HCT116 (cell line): ENCODE measurements at regions not wholly inside any gene's neighbourhood (a gene's known extent, or its start where the extent isn't known, plus 50 kb on each side); places are given as distances from the start of the nearest gene placed in this dataset.

Source experiments
- ATAC-seq: fragments of 200-7000 bp; cut with Tn5 transposase; 2 replicates; pipeline ENCODE4 v1.9.1; 2020; ENCODE audit warnings: mild to moderate bottlenecking, moderate library complexity
- BruUV-seq: library from RNA; stranded (reverse); fragments of 400-500 nt; replicated peaks from 2 replicates; lab custom pipeline; 2021; lab: Mats Ljungman, UMichigan
- CTCF ChIA-PET: fragments of 300-600 bp; sonication (Branson Sonifier 250); formaldehyde crosslinking; loops from one replicate; lab custom pipeline; 2021; ENCODE audit warnings: antibody characterized with exemption; lab: Charles Lee
- POLR2A ChIA-PET: fragments of 300-600, 350-600 bp; sonication (Branson Sonifier 250); formaldehyde crosslinking; loops from one replicate; lab custom pipeline; 2021; ENCODE audit warnings: antibody characterized with exemption; lab: Charles Lee
- RAD21 ChIA-PET, 2 experiments: fragments of 300-600 bp; sonication (Branson Sonifier 250); formaldehyde crosslinking; loops; one replicate each; lab custom pipeline; 2023; ENCODE audit warnings: low total read pairs in 2 of 2; ENCODE audit not compliant: uncharacterized antibody in 2 of 2, unreplicated experiment in 2 of 2, low non-redundant PET in 1 of 2; lab: Charles Lee
- DNase-seq: peaks from one replicate; pipeline ENCODE4 v3.0.0-alpha.2; 2010; ENCODE audit warnings: low read depth, low spot score
- H2AFZ ChIP-seq: fragments of 200-600 bp; shearing (Covaris generic), sonication (generic); 2 replicates; pipeline ENCODE4 v1.6.1; 2017; ENCODE audit warnings: low read depth, mixed run types, mixed read lengths, antibody characterized with exemption, low read length; ENCODE audit not compliant: poor library complexity, severe bottlenecking
- H3K27ac ChIP-seq: 2 replicates; pipeline ENCODE4 v1.5.1; 2012; ENCODE audit warnings: low read depth, low read length
- H3K27me3 ChIP-seq: fragments of 200-600 bp; sonication (generic); 2 replicates; pipeline ENCODE4 v1.6.1; 2016; ENCODE audit warnings: mixed run types, low read length, mixed read lengths; ENCODE audit not compliant: insufficient read depth
- H3K36me3 ChIP-seq, 2 experiments: fragments of 200-500 bp in 1 of 2; fragments of 200-600 bp in 1 of 2; sonication (Bioruptor generic) in 1 of 2; sonication (generic) in 1 of 2; 2 replicates each; pipeline versions ENCODE4 v1.5.1 to v1.6.1; 2014 to 2016; ENCODE audit warnings: low read length in 2 of 2, inconsistent platforms in 1 of 2, mixed read lengths in 1 of 2, mixed run types in 1 of 2; ENCODE audit not compliant: insufficient read depth in 2 of 2, control insufficient read depth in 1 of 2
- H3K4me1 ChIP-seq, 2 experiments: fragments of 200-600 bp in 1 of 2; sonication (generic) in 1 of 2; 2 replicates each; pipeline versions ENCODE4 v1.5.1 to v1.6.1; 2012 to 2017; ENCODE audit warnings: low read length in 2 of 2, inconsistent platforms in 1 of 2, mild to moderate bottlenecking in 1 of 2, mixed read lengths in 1 of 2, mixed run types in 1 of 2, moderate library complexity in 1 of 2; ENCODE audit not compliant: insufficient read depth in 2 of 2, control insufficient read depth in 1 of 2
- H3K4me2 ChIP-seq: fragments of 200-600 bp; sonication (generic); 2 replicates; pipeline ENCODE4 v1.6.1; 2017; ENCODE audit warnings: mixed run types, low read length, mixed read lengths
- H3K4me3 ChIP-seq, 2 experiments: fragments of 200-600 bp in 1 of 2; sonication (generic) in 1 of 2; replicated peaks in 1 of 2; 2 replicates each; pipeline ENCODE4 v1.5.1; 2011 to 2016; ENCODE audit warnings: low read length in 2 of 2, control low read depth in 1 of 2, low read depth in 1 of 2, mild to moderate bottlenecking in 1 of 2, mixed read lengths in 1 of 2, mixed run types in 1 of 2
- H3K79me2 ChIP-seq: fragments of 200-600 bp; sonication (generic); 2 replicates; pipeline ENCODE4 v1.6.1; 2017; ENCODE audit warnings: mild to moderate bottlenecking, mixed run types, low read length, moderate library complexity, mixed read lengths; ENCODE audit not compliant: insufficient read depth
- H3K9ac ChIP-seq: fragments of 200-600 bp; sonication (generic); 2 replicates; pipeline ENCODE4 v1.6.1; 2016; ENCODE audit warnings: low read length, mixed read lengths
- H3K9me2 ChIP-seq: fragments of 200-600 bp; sonication (generic), shearing (Covaris generic); 2 replicates; pipeline ENCODE4 v1.6.1; 2017; ENCODE audit warnings: mixed run types, mild to moderate bottlenecking, moderate library complexity; ENCODE audit not compliant: insufficient read depth
- H3K9me3 ChIP-seq, 2 experiments: fragments of 200-500 bp in 1 of 2; fragments of 200-600 bp in 1 of 2; sonication (Bioruptor generic) in 1 of 2; sonication (generic) in 1 of 2; 2 replicates each; pipeline ENCODE4 v1.6.1; 2014 to 2017; ENCODE audit warnings: low read length in 2 of 2, mixed read lengths in 2 of 2, inconsistent platforms in 1 of 2, low read depth in 1 of 2, mild to moderate bottlenecking in 1 of 2, mixed run types in 1 of 2, moderate library complexity in 1 of 2; ENCODE audit not compliant: control insufficient read depth in 1 of 2, insufficient read depth in 1 of 2
- H4K20me1 ChIP-seq: fragments of 200-600 bp; sonication (generic), shearing (Covaris generic); 2 replicates; pipeline ENCODE4 v1.6.1; 2017; ENCODE audit warnings: mixed run types, mild to moderate bottlenecking, moderate library complexity; ENCODE audit not compliant: insufficient read depth
- ATF3 ChIP-seq: IDR thresholded peaks from 2 replicates; pipeline ENCODE4 v1.6.1; 2012
- CEBPB ChIP-seq: IDR thresholded peaks from 2 replicates; pipeline ENCODE4 v1.6.1; 2012; ENCODE audit warnings: low read depth
- EZH2phosphoT487 ChIP-seq: fragments of 200-600 bp; IDR thresholded peaks from 2 replicates; pipeline ENCODE4 v1.6.1; 2018; ENCODE audit warnings: antibody characterized with exemption, borderline replicate concordance
- JUND ChIP-seq: IDR thresholded peaks from 2 replicates; pipeline ENCODE4 v1.6.1; 2012
- MAX ChIP-seq: IDR thresholded peaks from 2 replicates; pipeline ENCODE4 v1.6.1; 2012
- POLR2A ChIP-seq: IDR thresholded peaks from 2 replicates; pipeline ENCODE4 v1.7.0; 2011; ENCODE audit warnings: borderline replicate concordance; ENCODE audit not compliant: insufficient read depth, insufficient read length; ENCODE audit errors: extremely low read depth
- SIN3A ChIP-seq: IDR thresholded peaks from 2 replicates; pipeline ENCODE4 v1.6.1; 2012; ENCODE audit warnings: low read depth
- SP1 ChIP-seq: IDR thresholded peaks from 2 replicates; pipeline ENCODE4 v1.6.1; 2012; ENCODE audit warnings: low read depth
- SRF ChIP-seq: IDR thresholded peaks from 2 replicates; pipeline ENCODE4 v1.6.1; 2012; ENCODE audit warnings: low read depth
- ZBTB33 ChIP-seq: IDR thresholded peaks from 2 replicates; pipeline ENCODE4 v1.6.1; 2011; ENCODE audit warnings: mild to moderate bottlenecking, low read length, moderate library complexity; ENCODE audit not compliant: insufficient replicate concordance; ENCODE audit errors: extremely low read depth
- ZFX ChIP-seq: fragments of 450-650 bp; IDR thresholded peaks from 2 replicates; pipeline ENCODE4 v1.6.1; 2017
- ZNF274 ChIP-seq: fragments of 200-500 bp; sonication (Bioruptor generic); IDR thresholded peaks from 2 replicates; pipeline ENCODE4 v1.6.1; 2014; ENCODE audit warnings: mild to moderate bottlenecking, low read depth, low read length, inconsistent platforms
- intact Hi-C: fragments of 100-400 bp; cut with micrococcal nuclease; formaldehyde crosslinking; loops from 2 replicates; pipeline ENCODE4 v1.10.0; 2022

- Histone ChIP-seq H3K27ac (no peak overlapping the region), H3K4me3 (no peak overlapping the region), H3K9ac (no peak overlapping the region), H3K27me3 (peaks cover 10% of the 10 kb centered on the region; the same call in 1 of the 2 replicates), H3K9me3 (no peaks in the 10 kb centered on the region), H3K4me1 (peaks cover 0 to 19% of the 10 kb centered on the region in 2 experiments; a peak in 1 of 4 replicates), H3K9me2 (no peaks in the 10 kb centered on the region), H3K79me2 (no peaks in the 10 kb centered on the region), H2AFZ (no peak overlapping the region), H3K4me2 (no peak overlapping the region), H3K36me3 (no peaks in the 10 kb centered on the region), H4K20me1 (no peaks in the 10 kb centered on the region)
- TF ChIP-seq SP1 (no peak), MAX (no peak), SRF (no peak), ZNF274 (no peak), EZH2phosphoT487 (no peak), ZFX (no peak), CEBPB (no peak), ZBTB33 (no peak), JUND (no peak), POLR2A (no peak), ATF3 (no peak), SIN3A (no peak)
- DNase-seq (no peak), ATAC-seq (no peak)
- intact Hi-C loops: no loop called here
- RAD21 ChIA-PET: no interaction called here
- POLR2A ChIA-PET: no interaction called here
- CTCF ChIA-PET: no interaction called here
- no TSS peak for BruUV-seq
These were observed 191.4 kb downstream of the HIPK3 start for GRCh38 chr11:33448461-33449130.
